RPMI8226 (cell line): ENCODE measurements at regions not wholly inside any gene's neighbourhood (a gene's known extent, or its start where the extent isn't known, plus 50 kb on each side); places are given as distances from the start of the nearest gene placed in this dataset.
"Not testable (repeated sequence)": the region's sequence is repeated elsewhere in the genome, so short reads cannot be mapped to it uniquely, and the experiment has no call there.

Experiments
- DNase-seq: peaks from one replicate; pipeline ENCODE4 v3.0.0-alpha.2; 2015

DNA sequence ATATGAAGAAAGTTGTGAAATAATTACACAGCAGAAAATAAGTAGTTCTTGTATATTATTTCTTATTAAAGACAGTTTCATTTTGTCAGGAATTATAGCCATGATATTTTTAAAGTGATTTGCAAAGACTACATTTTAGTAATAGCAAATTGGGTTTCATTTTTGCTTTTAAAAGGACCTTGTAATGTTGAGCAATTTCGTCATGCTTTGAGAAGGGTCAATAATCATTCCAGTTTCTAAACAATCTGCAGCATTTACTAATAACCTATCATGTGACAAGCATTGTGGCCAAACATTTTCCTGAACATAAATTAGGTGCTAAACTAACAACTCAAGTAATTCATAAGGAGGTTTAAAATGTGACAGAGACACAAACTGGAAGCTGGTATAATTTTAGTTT lies 214.4 kb upstream of the CBLB start:
- DNase-seq = no peak

DNA sequence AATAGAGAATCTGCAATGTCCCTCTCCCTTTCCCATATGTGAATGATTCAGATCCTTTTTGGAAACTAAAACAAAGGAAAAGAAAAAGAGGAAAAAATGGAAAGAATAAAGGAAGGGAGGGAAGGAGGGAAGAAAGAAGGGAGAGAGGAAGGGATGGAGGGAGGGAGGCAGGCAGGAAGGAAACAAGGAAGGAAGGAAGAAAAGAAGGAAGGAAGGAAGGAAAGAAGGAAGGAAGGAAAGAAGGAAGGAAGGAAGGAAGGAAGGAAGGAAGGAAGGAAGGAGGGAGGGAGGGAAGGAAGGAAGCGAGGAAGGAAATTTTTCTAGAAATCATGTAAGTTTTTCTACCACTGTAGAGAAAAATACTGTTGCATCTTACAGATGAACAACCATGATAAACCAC lies 215.0 kb upstream of the CBLB start:
- no peak for DNase-seq

DNA sequence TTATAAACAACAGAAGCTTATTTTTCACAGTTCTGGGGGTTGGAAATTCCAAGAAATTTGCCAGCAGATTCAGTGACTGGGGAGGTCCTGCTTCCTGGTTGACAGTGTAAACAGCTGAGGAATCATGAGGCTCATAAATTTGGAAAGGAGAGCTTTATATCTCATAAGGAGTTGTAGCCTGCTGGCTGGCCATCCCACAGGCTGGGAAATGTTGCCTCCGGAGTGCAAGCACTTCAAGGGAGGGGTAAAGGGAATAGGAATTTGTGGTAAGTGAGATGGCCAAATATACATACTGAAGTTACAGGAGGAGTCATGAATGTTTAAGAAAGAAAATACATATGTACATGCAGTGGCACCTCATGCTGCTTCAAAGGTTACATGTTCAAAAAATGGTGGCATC lies 217.2 kb upstream of the CBLB start:
- DNase-seq = no peak

DNA sequence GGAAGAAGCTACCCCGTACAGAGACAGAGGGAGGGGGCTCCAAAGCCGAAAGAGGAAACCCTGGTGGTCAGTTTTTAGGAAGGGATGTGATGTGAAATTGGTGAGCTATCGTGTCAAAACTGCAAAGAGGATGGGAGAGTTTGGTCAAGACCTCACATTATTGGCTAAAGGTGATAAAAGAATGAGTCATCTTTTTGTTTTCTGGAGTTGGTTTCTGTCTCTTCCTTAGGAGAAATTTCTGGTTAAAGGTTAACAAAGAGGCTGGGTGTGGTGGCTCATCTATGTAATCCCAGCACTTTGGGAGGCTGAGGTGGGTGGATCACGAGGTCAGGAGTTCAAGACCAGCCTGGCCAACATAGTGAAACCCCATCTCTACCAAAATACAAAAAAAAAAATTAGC lies 217.8 kb upstream of the CBLB start:
- no peak for DNase-seq

DNA sequence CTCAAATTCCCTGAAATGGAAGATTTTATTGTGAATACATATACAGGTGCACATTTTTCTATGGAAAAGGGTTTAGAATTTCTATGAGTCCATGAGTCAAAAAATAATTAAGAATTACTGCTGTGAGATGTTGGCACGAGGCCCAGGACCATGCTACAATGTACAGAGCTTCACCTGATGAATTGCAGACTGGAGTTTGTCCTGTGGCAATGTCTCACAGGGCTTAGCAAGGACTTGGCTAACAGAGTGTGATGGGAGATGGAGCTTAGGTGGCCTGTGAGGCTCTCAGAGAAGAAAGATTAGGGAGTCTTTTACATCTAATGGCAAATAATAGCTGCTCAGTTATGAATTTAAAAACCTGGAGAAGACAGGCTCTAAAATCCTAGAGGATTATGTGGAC lies 219.5 kb upstream of the CBLB start:
- DNase-seq = no peak

DNA sequence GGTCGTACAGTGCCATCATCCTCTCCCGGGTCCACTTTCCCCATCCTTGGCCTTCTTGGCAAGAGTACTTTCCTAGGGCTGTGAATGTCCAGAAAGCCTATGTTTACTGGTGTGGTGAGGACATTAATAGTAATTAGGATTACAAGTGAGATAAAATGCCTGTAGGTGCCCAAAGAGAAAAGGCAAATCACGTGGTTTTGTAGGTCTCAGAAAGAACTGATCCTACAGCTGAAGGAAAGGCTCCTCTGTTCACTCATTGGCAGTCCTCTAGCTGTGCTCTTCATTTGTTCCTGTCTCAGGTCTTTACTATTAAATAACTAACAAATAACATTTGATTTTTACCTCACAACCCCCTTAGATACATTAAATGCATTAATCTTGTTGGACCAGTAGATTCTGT lies 220.1 kb upstream of the CBLB start:
- DNase-seq = no peak

DNA sequence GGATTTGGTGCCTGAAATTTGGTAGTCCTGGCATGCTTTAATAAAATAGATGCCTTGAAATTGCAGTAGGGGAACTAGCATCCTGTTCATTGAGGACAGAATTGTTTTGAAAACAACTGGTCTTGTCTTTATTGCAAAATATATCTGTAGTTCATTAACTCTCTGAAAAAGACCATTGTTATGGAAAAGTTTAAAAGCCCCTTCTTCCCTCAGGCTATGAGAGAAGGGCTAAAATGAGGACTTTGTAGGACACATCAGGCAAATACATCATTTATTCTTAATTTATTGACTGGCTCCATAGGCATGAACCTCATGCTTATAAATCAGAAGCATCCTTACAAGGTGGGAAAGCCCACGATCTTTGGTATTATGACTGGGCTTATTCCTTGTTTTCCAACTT lies 221.0 kb upstream of the CBLB start:
- no peak for DNase-seq

DNA sequence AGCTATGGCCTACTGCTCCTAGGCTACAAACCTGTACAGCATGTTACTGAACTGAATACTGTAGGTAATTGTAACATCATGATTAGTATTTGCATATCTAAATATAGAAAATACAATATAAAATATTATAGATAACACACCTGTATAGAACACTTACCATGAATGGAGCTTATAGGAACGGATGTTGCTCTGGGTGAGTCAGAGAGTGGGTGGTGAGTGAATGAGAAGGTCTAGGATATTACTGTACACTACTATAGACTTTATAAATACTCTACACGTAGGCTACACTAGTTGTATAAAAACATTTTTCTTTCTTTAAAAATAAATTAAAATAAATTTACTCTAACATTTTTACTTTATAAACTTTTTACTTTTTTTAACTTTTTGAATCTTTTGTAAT lies 224.0 kb upstream of the CBLB start:
- DNase-seq = no peak

DNA sequence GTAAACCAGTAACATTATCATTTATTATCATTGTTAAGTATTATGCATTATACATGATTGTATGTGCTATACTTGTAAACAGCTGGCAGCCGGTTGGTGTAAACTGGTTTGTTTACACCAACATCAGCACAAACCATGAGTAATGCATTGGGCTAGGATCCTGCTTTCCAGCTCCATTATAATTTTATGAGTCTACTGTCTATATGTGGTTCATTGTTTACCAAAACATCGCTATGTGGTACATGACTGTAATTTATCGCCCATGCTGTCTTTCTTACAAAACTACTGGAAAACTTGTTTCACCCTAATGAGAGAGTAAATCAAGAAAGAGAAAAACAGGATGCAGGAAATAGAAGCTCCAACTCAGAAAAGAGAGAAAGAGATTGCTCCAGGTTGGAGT lies 224.8 kb upstream of the CBLB start:
- no peak for DNase-seq

DNA sequence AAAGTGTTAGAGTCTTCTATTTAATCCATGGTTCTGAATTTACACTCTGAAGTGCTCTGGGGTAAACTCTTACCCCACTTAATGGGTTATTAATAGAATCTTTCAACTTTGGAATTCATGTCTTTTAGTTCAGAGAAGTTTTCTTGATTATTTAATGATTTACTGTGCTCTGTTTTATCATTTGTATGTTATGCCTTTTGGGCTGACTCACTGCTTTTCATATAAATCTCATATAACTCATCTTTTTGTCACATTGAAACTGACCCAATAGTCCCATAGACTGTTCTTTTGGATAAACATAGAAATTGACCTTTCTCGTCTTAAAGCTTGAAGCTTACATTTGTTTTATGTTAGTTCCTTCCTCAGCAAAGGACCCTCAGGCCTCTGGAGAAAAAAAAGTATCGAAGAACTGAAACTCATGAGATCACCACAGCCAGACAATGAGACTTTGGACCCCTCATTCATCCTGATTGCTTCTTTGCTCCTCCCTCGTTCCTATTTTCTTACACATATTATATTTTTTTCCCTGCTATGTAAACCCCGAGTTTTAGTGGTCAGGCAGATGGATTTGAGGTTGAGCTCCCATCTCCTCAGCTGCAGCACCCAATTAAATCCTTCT lies 229.1 kb upstream of the CBLB start:
- DNase-seq = no peak

DNA sequence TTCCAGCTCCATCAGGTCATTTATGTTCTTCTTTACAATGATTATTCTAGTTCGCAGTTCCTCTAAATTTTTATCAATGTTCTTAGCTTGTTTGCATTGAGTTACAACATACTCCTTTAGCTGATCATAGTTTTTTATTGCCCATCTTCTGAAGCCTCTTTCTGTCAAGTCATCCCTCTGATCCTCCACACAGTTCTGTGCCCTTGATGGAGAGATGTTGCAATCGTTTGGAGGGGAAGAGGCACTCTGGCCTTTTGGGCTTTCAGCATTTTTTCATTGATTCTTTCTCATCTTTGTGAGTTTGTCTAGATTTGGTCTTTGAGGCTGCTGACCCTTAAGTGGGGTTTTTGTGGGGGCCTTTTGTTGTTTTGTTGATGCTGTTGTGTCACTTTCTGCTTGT lies 234.6 kb upstream of the CBLB start:
- DNase-seq = no peak

DNA sequence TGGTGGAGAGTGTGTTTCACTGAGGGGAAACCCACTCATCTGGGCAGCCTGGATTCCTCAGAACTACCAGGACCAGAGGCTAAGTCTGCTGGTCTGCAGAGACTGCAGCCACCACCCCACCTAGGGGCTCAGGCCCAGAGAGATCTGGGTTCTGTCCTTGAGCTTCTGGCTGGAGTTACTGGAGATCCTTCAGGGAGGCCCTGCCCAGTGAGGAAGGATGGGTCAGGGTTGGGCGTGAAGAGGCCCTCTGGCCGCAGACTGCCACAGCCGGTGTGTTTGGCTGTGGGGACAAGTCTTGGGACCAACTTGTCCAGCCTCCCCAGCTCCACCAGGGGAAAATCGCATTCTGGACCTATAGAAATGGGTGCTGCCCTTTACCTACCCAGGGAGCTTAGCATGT lies 235.3 kb upstream of the CBLB start:
- no peak for DNase-seq

DNA sequence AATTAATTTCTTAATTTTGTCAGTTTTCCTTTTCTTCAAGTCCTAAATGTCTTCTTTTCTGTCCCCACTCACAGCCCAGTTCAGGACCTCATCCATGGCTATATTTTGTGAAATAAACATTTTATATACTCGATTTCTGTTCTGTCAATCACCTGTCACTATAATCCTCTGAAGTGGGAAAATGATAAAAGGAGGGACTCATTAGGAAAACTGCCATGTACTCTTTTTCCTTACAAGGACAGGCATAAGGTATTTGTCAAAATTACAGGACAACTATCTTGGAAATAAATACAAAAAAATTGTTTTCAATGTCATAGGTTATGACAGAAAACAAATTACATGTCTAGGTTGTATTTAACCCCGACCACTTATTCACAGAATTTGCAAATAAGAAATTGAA lies 240.1 kb upstream of the CBLB start:
- DNase-seq = no peak

DNA sequence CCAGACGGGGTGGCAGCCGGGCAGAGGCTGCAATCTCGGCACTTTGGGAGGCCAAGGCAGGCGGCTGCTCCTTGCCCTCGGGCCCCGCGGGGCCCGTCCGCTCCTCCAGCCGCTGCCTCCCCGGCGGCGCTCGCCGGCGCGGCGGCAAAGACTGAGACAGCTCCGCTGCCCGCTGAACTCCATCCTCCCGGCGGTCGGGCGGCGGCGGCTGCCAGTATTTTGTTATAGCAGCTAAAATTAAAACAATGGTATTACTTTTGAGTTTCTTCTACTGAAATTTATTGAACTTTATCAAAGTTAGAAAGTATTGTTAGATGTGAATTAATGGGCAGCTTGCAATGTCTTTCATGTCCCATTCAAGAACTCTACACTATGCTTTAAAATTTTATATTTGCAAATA lies 243.7 kb upstream of the CBLB start:
- not testable (repeated sequence) for DNase-seq

DNA sequence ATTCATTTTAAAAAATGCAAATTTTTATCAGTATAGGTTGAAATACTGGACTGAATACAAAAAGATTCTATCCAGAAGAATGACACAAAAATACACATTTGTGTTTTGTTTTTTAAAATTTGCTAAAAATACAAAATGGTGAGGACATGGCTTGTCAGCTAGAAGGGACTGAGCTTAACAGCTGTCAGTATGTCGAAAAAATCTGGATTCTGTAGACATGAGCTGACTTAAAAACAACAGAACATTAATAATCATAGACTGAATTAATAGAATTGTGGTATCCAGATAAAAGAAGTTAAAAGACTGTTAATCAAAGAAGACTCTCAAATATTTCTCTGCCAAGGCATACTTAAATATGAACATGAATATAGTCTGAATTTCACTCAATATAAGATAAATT lies 244.9 kb upstream of the CBLB start:
- no peak for DNase-seq

DNA sequence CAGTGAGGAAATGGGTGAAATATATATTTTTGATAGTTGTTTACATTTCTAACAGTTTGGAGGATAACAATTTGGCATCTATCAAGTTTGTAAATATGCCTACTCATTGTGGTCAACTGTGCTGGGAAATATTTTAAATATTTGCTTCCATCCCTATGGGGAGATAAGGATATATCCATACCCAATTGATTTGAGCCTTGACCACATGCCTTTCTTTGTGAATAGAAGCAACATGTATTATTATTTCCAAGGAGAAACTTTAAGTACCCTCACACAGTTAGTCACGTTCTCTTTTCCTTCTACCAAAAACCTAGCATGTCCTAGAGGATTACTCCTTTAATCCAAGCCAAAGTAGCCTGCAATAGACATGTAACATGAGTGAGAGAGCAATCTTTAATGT lies 245.4 kb upstream of the CBLB start:
- no peak for DNase-seq

DNA sequence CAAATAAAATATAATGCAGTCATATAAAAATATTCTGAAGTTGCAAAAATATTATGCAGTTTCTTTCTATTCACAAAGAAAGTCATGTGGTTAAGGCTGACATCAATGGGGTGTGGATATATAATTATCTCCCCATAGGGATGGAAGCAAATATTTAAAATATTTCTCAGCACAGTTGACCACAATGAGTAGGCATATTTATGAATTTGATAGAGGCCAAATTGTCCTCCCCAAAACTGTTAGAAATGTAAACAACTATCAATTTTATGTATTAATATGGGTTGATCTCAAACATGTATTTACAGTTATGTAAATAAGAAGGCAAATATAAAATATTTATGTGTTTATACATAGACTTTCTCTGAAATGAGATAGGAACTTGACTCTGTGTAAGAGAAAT lies 246.0 kb upstream of the CBLB start:
- DNase-seq = no peak

DNA sequence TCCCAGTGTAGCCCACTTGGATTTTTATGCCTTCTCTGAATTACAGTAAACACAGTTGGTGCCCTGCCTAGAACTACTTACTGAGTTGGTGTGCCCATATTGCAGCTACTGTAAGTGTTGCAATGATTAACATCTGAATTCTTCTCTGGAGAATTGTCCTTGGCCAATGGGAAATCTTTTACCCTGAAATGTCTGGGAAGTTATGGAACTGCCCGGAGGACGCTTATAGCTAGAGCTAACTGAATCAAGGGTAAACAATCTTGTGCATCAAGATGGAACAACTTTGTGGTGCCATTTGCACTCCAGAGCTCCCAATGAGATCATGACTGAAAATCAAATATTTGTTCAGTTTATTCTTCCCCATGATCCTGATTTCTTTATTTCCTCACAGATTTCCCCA lies 246.7 kb upstream of the CBLB start:
- no peak for DNase-seq

DNA sequence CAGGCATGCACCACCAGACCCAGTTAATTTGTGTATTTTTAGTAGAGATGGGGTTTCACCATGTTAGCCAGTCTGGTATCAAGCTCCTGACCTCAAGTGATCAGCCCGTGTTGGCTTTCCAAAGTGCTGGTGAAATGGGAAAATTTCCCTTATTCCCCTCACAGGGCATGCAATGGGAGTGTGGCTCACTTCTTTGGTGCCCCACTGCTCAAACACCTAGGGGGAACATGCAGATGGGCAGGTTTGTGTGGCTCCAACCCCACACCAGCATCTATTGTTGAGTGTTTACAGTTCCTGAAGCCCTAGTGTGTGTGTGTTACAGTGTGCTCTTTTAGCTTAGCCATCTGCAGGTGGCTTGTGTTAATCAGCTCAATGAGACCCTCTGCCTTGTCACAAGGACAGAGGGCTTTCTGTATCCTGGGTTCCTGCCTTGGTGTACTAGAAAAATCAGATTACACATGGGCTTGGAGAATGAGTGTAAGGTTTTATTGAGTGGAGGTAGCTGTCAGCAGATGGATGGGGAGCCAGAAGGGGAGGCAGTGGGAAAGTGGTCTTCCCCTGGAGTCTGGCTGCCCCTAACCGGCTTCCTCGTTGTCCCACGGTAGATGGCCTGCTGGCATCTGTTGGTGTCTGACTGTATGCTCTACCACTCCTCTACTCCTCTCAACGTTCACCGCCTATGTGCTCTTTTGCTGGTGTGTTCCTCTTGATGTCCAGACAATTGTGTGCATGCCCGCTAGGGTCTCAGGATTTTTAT lies 248.1 kb upstream of the CBLB start:
- DNase-seq = no peak

DNA sequence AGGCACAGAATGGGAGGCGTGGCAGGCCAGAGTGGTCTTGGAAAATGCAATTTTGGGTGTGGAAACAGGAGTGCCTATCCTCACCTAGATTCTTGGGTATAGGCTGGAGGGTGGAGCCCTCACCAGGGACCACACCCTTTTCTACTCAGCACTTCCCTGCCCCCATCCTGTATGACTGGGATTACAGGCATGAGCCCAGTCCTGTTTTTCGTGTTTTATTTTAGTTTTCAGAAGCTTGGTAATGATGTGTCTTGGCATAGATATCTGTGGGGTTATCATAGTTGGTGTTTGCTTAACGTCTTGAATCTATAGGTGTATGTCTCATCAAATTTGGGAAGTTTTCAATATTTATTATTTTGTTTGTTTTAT lies 248.7 kb upstream of the CBLB start:
- no peak for DNase-seq

DNA sequence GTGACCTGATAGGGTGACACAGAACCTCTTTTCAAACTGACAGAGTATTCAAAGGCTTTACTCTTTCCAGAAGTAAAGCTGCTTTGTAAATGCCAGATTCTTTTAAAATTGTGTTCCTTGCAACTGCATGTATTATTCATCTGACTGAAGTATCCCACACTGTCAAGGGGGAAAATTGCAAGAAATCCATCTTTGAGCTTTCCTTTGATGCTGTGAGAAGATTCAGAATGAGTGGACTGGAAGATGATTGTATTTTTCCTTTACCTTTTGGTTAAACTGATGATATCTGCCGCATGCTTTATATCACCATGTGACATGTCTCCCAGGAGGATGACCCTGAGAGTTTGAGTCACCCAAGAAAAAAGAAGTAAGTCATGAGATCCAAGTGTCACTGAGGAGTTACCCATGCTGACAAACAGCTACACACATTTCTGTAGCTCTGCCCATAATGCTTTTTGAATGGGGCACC lies 250.8 kb upstream of the CBLB start:
- no peak for DNase-seq

DNA sequence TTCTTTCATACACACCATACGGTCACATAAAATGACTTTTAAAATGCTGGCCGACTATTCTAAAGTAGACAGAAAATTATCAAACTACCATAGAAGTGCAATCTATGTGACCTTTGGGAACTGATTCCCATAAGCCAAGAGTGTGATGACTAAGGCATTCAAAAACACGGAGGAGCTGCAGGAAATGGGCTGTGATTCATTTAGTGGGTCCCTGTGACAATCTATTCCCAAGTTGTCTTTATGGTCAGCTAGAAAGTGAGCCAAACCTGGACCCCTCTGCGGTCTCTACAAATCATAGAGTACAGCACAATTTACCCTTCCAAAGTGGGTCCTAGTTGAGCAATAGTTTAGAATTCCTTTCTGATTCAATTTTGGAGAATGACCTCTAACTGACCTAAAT lies 251.5 kb upstream of the CBLB start:
- no peak for DNase-seq

DNA sequence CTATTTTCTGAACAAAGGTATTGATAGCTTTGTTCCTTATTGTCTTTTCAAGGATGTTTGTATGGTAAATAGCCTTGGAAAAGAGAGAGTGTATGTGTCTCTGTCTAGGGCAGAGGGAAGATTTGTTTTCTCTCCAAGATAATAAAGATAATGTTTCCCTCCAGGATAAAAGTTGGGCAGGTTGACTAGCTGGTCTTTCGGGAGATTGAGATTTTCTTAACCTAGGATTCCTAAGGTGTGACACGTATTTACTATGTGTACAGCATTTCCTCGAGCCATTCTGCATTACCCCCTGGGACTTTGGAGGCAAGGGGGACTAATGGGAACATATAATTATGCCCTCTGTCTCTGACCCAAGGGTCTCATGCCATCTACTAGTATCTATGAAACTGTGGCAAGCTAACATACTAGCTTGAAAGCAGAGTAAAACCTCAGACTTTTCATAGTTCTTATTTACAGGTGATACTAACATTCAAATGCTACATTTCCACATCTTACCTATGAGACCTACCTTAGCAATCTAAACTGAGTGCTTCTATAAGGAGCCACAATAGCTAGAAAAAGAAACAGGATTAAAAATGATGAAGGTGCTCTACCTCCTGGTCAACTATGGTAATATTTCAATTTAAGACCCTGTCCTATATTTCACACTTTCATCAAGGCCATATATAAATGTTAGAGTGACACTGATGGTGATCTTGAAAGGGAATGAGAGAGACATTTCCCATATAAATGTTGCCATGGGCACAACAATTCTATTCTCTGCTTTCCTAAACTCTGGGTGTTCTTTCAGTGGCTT lies 252.9 kb upstream of the CBLB start:
- DNase-seq = no peak

DNA sequence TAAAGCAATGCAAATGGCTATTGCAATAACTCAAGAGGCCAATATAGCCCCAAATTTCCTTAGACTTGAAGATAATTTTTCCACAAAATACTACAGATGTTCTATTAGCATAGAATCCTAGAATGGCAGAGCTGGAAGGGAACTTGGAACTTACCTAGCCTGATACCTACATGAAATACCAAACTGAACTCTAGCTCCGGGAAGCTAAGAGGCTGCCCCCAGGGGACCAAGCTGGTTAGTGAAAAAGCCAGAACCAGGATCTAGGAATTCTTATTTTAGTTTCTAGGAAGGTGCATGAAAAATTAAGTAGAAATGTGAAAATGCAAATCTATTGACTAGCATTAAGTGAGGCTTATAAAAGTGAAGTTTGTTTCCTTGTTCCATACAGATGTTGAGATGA lies 256.0 kb upstream of the CBLB start:
- no peak for DNase-seq
